ENCODE measurements at regions not wholly inside any gene's neighbourhood (a gene's known extent, or its start where the extent isn't known, plus 50 kb on each side); places are given as distances from the start of the nearest gene placed in this dataset.
"Not testable (repeated sequence)": the region's sequence is repeated elsewhere in the genome, so short reads cannot be mapped to it uniquely, and the experiment has no call there.

GRCh38 chr13:78978381-78978998, 319.5 kb upstream of the OBI1 start:
- FAIRE-seq, result no peak

GRCh38 chr13:78977311-78977710, 318.4 kb upstream of the OBI1 start:
- FAIRE-seq, result no peak

GRCh38 chr13:78976696-78977095, 317.7 kb upstream of the OBI1 start:
- no peak for FAIRE-seq

- FAIRE-seq, result no peak
These were observed 313.6 kb upstream of the OBI1 start for GRCh38 chr13:78972561-78972960.

- no peak for FAIRE-seq
These were observed 312.5 kb upstream of the OBI1 start for GRCh38 chr13:78971355-78972025.

- no peak for FAIRE-seq
These were observed 301.9 kb upstream of the OBI1 start for GRCh38 chr13:78960881-78961280.

- no peak for FAIRE-seq
These were observed 299.1 kb upstream of the OBI1 start for GRCh38 chr13:78958006-78958405.

GRCh38 chr13:78940455-78941130, 281.6 kb upstream of the OBI1 start:
- no peak for FAIRE-seq

- FAIRE-seq, result no peak
These were observed 275.4 kb upstream of the OBI1 start for GRCh38 chr13:78934336-78934735.

GRCh38 chr13:78915015-78915414, 256.1 kb upstream of the OBI1 start:
- no peak for FAIRE-seq

- FAIRE-seq, result no peak
These were observed 254.7 kb upstream of the OBI1 start for GRCh38 chr13:78913656-78914055.

GRCh38 chr13:78910147-78910546, 251.2 kb upstream of the OBI1 start:
- no peak for FAIRE-seq

- no peak for FAIRE-seq
These were observed 250.3 kb upstream of the OBI1 start for GRCh38 chr13:78909276-78909675.

GRCh38 chr13:78907006-78907405, 248.1 kb upstream of the OBI1 start:
- no peak for FAIRE-seq

GRCh38 chr13:78897200-78897599, 238.2 kb upstream of the OBI1 start:
- FAIRE-seq, result no peak

GRCh38 chr13:78884571-78884970, 225.6 kb upstream of the OBI1 start:
- FAIRE-seq, result no peak

- FAIRE-seq, result no peak
These were observed 222.8 kb upstream of the OBI1 start for GRCh38 chr13:78881751-78882150.

- no peak for FAIRE-seq
These were observed 222.1 kb upstream of the OBI1 start for GRCh38 chr13:78881054-78881453.

GRCh38 chr13:78876915-78877549, 218.1 kb upstream of the OBI1 start:
- no peak for FAIRE-seq

GRCh38 chr13:78875792-78876580, 217.0 kb upstream of the OBI1 start:
- no peak for FAIRE-seq

GRCh38 chr13:78868991-78869390, 210.0 kb upstream of the OBI1 start:
- FAIRE-seq, result no peak

- FAIRE-seq, result no peak
These were observed 208.7 kb upstream of the OBI1 start for GRCh38 chr13:78867655-78868054.

- FAIRE-seq, result not testable (repeated sequence)
These were observed 207.1 kb upstream of the OBI1 start for GRCh38 chr13:78866076-78866475.

Data from colon (tissue), 2 donors.